GM19467 (cell line): ENCODE measurements at regions not wholly inside any gene's neighbourhood (a gene's known extent, or its start where the extent isn't known, plus 50 kb on each side); places are given as distances from the start of the nearest gene placed in this dataset.
"Not testable (repeated sequence)": the region's sequence is repeated elsewhere in the genome, so short reads cannot be mapped to it uniquely, and the experiment has no call there.

ENCODE experiments used
- ATAC-seq: cut with Tn5 transposase; IDR thresholded peaks from one replicate; pipeline ENCODE4 v1.9.1; 2021; ENCODE audit warnings: mild to moderate bottlenecking, moderate library complexity; ENCODE audit not compliant: unreplicated experiment

GRCh38 chr3:194032828-194033435 is 103.0 kb upstream of the HES1 start:
- ATAC-seq = no peak

- no peak for ATAC-seq
Measured at GRCh38 chr3:194034346-194035336, 101.3 kb upstream of the HES1 start.

GRCh38 chr3:194035406-194036138 is 100.4 kb upstream of the HES1 start:
- no peak for ATAC-seq

DNA sequence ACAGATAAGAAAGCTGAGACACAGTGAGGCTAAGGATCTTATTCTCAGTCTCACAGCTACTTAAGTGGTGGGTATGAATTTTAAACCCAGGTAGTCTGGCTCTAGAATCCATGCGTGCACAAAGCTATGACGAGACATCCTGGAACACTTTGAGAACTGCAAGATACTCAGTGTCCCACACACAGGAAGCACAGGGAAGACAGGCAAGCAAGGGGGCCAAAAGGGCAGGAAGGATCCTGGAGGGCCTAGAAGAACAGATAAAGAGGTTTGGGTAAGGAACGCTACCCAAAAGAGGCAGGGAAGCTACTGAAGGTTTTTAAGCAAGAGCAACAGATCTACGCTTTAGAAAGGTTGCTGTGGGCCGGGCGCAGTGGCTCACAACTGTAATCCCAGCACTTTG is 99.1 kb upstream of the HES1 start:
- no peak for ATAC-seq

DNA sequence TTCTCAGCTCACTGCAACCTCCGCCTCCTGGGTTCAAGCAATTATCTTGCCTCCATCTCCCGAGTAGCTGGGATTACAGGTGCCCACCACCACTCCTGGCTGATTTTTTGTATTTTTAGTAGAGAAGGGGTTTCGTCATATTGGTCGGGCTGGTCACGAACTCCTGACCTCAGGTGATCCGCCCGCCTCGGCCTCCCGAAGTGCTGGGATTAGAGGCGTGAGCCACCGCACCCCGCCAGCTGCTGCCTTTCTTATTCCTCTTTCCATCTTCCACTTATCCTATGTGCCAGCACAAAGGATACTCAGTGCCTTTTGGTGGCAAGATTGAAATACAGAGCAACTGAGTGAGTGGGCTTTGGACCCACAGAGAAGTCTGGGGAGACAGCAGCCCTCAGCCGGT is 97.6 kb upstream of the HES1 start:
- not testable (repeated sequence) for ATAC-seq

DNA sequence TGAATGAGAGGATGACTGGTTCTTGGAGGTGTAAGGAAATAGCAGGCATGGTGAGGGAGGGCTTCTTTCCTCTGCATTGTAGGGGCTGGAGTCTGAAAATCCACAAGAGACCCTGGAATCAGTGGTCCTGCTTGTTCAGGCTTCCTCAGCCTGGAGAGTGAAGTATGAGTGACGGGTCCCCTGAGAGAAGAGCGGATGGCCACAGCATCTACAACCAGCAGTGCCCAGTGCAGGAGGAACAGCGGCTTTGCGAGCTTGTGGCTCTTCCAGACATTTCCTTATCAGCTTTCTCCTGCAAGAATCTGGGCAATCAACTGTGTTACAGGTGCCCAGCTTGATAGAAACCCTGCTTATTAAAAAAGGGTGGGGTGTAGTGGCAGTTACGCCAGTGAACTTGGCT is 97.0 kb upstream of the HES1 start:
- ATAC-seq = no peak

DNA sequence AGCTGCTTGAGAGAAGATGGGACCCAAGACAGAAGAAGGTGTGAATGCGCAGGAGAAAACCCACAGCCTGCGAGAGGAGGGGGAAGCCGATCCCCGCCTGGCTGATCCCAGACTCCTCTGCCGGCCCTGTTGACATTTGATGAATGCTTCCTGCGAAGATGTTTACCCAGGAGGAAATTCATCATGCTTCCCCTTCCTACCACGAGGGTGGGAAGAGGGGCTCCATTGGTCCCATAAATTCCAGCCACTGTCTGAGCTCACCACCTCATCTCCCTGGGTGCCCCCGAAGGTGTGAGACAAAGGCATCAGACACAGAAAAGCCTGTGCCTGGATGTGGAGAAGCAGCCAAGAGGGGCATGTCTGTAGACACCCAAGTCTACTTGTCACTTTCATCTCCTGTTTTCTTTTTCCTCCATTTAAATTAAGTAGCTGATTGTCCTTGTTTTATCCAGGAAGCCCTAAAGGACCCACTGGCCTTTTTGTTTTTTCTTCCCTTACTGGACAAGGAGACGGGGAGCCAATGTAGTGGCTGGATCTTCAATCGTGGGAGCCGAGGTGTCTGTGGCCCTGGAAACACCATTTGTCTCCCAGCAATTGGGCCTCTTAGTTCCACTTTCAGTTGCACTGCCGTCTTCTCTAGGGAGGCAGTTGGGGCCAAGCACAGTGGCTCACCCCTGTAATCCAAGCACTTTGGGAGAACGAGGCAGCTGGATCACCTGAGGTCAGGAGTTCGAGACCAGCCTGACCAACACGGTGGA is 95.3 kb upstream of the HES1 start:
- ATAC-seq = no peak

DNA sequence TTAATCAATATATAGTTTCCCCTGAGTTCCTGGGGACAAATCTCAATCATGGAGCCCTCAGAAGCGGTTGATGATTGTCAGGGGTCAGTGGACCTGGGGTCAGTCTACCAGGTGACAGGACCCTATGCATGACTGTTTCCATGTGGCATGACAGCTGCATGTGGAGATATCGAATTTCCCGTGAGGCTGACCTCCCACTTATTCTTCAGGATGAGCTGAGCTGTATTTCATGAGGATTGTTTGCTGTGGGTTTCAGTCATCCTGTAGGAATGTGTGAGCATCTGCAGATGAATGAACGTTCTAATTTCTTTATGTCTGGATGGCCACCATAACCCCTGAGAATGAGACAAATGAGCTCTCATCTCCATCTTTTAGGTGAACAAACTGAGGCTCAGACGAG is 93.0 kb upstream of the HES1 start:
- no peak for ATAC-seq

- ATAC-seq = no peak
Measured at GRCh38 chr3:194043516-194043915, 92.4 kb upstream of the HES1 start.

- peak; percentile 82 for ATAC-seq
Measured at GRCh38 chr3:194045289-194045688, 90.7 kb upstream of the HES1 start.

- ATAC-seq = no peak
Measured at GRCh38 chr3:194045919-194046318, 90.0 kb upstream of the HES1 start.

DNA sequence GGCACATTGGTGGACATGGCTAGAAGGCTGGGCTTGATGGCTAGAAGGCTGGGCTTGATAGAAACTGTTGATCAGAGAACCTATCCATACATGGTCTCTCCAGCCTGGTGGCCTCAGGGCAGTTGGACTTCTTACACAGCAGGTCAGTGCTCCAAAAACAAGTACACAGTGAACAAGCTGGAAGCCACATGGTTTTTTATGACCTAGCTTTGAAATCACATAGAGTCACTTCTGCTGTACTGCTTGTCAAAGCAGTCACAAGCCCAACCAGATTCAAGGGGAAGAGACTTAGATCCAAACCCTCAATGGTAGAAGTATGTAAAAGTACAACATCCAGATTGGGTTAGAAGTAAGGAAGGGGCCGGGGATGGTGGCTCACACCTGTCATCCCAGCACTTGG is 89.4 kb upstream of the HES1 start:
- ATAC-seq = no peak

GRCh38 chr3:194046995-194047645 is 88.8 kb upstream of the HES1 start:
- ATAC-seq = no peak

DNA sequence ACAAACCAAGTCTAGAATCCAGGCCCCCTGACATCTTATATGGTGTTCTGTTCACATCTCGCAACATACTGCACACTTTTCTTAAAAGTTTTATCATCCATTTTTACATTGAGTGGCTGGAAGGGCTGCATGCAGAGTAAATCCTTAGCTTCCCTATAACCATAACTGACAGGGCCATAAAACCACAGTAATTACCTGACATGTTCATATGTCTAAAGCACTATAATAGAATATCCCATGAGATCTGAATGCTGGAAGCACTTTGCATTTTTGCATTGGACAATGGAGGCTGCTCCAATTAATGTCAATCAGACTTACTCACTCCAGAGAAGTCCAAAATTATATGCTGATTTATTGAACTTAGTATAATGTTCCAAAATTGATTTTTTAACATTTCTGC is 86.6 kb upstream of the HES1 start:
- no peak for ATAC-seq

DNA sequence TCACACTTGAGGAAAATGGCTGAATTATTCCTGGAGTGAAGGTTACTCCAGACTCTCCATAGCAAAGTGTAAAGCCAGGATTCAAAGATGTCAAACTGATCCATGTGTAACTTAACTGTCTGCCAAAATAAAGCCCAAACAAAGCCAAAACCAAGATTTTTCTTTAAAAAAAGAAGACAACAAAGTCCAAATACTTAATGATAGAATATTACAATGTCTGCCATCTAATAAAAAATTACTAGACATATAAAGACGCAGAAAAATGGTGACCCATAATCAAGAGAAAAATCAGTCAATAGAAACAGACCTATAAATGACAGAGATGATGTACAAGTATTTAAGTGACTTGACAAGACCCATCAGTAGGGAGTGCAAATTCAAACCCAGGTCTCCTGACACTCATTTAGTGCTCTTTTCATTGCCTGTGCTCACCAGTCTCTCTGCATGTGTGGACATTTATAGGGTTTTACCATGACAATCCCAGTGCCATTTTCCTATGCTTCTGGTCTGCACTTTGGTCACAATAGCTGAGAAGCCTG is 85.1 kb upstream of the HES1 start:
- ATAC-seq = no peak

- no peak for ATAC-seq
Measured at GRCh38 chr3:194051366-194052149, 84.4 kb upstream of the HES1 start.

DNA sequence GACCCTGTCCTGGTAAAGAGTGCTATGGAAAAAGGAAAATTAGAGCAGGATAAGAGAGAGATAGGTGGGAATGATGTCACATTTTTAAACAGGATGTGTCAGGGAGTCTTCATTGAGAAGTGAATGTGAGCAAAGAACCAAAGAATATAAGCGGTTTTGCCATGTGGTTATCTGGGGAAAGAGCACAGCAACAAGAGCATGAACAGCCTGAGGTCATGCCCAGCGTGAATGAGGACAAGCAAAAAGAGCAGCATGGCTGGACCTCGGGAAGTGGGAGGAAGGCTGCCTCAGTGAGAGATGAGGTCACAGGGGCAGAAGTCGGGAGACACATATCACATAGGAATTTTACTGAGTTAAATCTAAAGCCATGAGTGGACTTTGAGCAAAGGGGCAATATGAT is 82.8 kb upstream of the HES1 start:
- no peak for ATAC-seq

DNA sequence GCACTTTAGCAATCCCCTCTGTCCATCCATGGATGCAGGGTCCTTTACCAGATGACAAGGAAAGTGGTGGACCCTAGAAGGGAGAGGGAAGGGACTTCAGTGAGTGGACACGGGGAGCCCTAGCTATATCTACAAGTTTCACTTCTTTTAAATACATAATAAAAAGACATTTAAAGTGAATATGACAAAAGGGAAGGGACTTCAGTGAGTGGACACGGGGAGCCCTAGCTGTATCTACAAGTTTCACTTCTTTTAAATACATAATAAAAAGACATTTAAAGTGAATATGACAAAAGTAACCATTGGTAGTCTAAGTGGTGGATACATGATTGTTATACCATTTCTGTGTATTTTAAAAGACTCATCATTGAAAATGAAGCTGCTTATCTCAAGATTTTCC is 81.9 kb upstream of the HES1 start:
- no peak for ATAC-seq

- no peak for ATAC-seq
Measured at GRCh38 chr3:194054540-194054939, 81.4 kb upstream of the HES1 start.
